ENCODE measurements at regions not wholly inside any gene's neighbourhood (a gene's known extent, or its start where the extent isn't known, plus 50 kb on each side); places are given as distances from the start of the nearest gene placed in this dataset.
A peak's percentile ranks its signal among the peaks of the same experiment; 100 is the strongest.

- no peaks in the 10 kb centered on the region for H3K27me3 ChIP-seq (ENCODE audit: low read length)
- no peak overlapping the region for H3K4me3 ChIP-seq (ENCODE audit: insufficient read depth, low read length, poor library complexity, severe bottlenecking)
- TF ChIP-seq EZH2phosphoT487 (conservative IDR thresholded peaks at IDR 0.05; ENCODE audit: low read length): no peak
- TF ChIP-seq CTCF (IDR thresholded peaks at IDR 0.05; ENCODE audit: insufficient read depth, low read length, poor library complexity, severe bottlenecking): peak; percentile 69
- H3K27ac ChIP-seq (ENCODE audit: low read depth, low read length): peak overlapping the region; percentile 95
- H3K36me3 ChIP-seq (ENCODE audit: low read length): no peaks in the 10 kb centered on the region
- H4K20me1 ChIP-seq (ENCODE audit: low read depth, low read length): no peaks in the 10 kb centered on the region
- peak overlapping the region; percentile 58 for H3K9ac ChIP-seq (ENCODE audit: low read length)
- no peaks in the 10 kb centered on the region for H3K79me2 ChIP-seq (ENCODE audit: insufficient read depth, low read length)
- no peaks in the 10 kb centered on the region for H3K9me3 ChIP-seq (ENCODE audit: insufficient read depth, low read length)
- H2AFZ ChIP-seq (ENCODE audit: low read depth, low read length, severe bottlenecking): no peak overlapping the region
- peak overlapping the region; percentile 70 for H3K4me2 ChIP-seq (ENCODE audit: low read depth, low read length, poor library complexity, severe bottlenecking)
- peaks cover 45% of the 10 kb centered on the region for H3F3A ChIP-seq (ENCODE audit: insufficient read depth)
- no peaks in the 10 kb centered on the region for H3K9me2 ChIP-seq (replicated peaks; ENCODE audit: insufficient read depth, low read length)
Observed at GRCh38 chr22:22954656-22955055, 67.0 kb downstream of the IGLL5 start.

- H3K36me3 ChIP-seq (ENCODE audit: low read length): no peaks in the 10 kb centered on the region
- no peak overlapping the region for H2AFZ ChIP-seq (ENCODE audit: low read depth, low read length, severe bottlenecking)
Observed at GRCh38 chr22:22955276-22955798, 67.7 kb downstream of the IGLL5 start.

GRCh38 chr22:22955866-22956535, 68.4 kb downstream of the IGLL5 start:
- Histone ChIP-seq H3K36me3 (ENCODE audit: low read length) (no peaks in the 10 kb centered on the region), H3K4me3 (ENCODE audit: insufficient read depth, low read length, poor library complexity, severe bottlenecking) (no peak overlapping the region), H4K20me1 (ENCODE audit: low read depth, low read length) (no peaks in the 10 kb centered on the region), H3K9me2 (replicated peaks; ENCODE audit: insufficient read depth, low read length) (no peaks in the 10 kb centered on the region), H3K27me3 (ENCODE audit: low read length) (no peaks in the 10 kb centered on the region), H3K27ac (ENCODE audit: low read depth, low read length) (peak overlapping the region; percentile 95), H3K9me3 (ENCODE audit: insufficient read depth, low read length) (no peaks in the 10 kb centered on the region), H3F3A (ENCODE audit: insufficient read depth) (peaks cover 44% of the 10 kb centered on the region), H3K9ac (ENCODE audit: low read length) (peak overlapping the region; percentile 58), H2AFZ (ENCODE audit: low read depth, low read length, severe bottlenecking) (no peak overlapping the region), H3K4me2 (ENCODE audit: low read depth, low read length, poor library complexity, severe bottlenecking) (peak overlapping the region; percentile 47), H3K79me2 (ENCODE audit: insufficient read depth, low read length) (no peaks in the 10 kb centered on the region)
- TF ChIP-seq EZH2phosphoT487 (conservative IDR thresholded peaks at IDR 0.05; ENCODE audit: low read length): no peak
- TF ChIP-seq CTCF (IDR thresholded peaks at IDR 0.05; ENCODE audit: insufficient read depth, low read length, poor library complexity, severe bottlenecking): peak; percentile 63

More at GRCh38 chr22:22955276-22955798, 67.7 kb downstream of the IGLL5 start:
- TF ChIP-seq EZH2phosphoT487 (conservative IDR thresholded peaks at IDR 0.05; ENCODE audit: low read length) (no peak), CTCF (IDR thresholded peaks at IDR 0.05; ENCODE audit: insufficient read depth, low read length, poor library complexity, severe bottlenecking) (no peak)
- Histone ChIP-seq H3K9me2 (replicated peaks; ENCODE audit: insufficient read depth, low read length) (no peaks in the 10 kb centered on the region), H3K79me2 (ENCODE audit: insufficient read depth, low read length) (no peaks in the 10 kb centered on the region), H3K4me2 (ENCODE audit: low read depth, low read length, poor library complexity, severe bottlenecking) (peak overlapping the region; percentile 47), H3K9me3 (ENCODE audit: insufficient read depth, low read length) (no peaks in the 10 kb centered on the region), H3K9ac (ENCODE audit: low read length) (peak overlapping the region; percentile 58), H3K27me3 (ENCODE audit: low read length) (no peaks in the 10 kb centered on the region), H3F3A (ENCODE audit: insufficient read depth) (peaks cover 45% of the 10 kb centered on the region), H3K27ac (ENCODE audit: low read depth, low read length) (peak overlapping the region; percentile 95), H3K4me3 (ENCODE audit: insufficient read depth, low read length, poor library complexity, severe bottlenecking) (no peak overlapping the region), H4K20me1 (ENCODE audit: low read depth, low read length) (no peaks in the 10 kb centered on the region)
